Tibial artery (tissue), 4 donors: ENCODE measurements at regions not wholly inside any gene's neighbourhood (a gene's known extent, or its start where the extent isn't known, plus 50 kb on each side); places are given as distances from the start of the nearest gene placed in this dataset.

Experiments used
- DNase-seq, 2 donors: peaks; one replicate each; pipeline ENCODE4 v3.0.0-alpha.2; 2019
- H3K27ac ChIP-seq, 2 donors: fragments of 200-600 bp; sonication (generic) in 1 of 2; 1 replicate in 1 of 2; 2 replicates in 1 of 2; pipeline ENCODE4 v1.5.1; 2018 to 2019; ENCODE audit warnings: mild to moderate bottlenecking in 1 of 2
- H3K27me3 ChIP-seq, 2 donors: fragments of 200-600 bp; sonication (generic) in 1 of 2; one replicate each; pipeline versions ENCODE4 v1.5.1 to v1.6.0; 2016 to 2019
- H3K36me3 ChIP-seq, 3 donors: fragments of 200-600 bp; sonication (generic) in 2 of 3; one replicate each; pipeline ENCODE4 v1.5.1; 2016 to 2019; ENCODE audit warnings: mild to moderate bottlenecking in 2 of 3
- H3K4me1 ChIP-seq, 4 donors: fragments of 200-600 bp; sonication (generic) in 2 of 4; 1 replicate in 3 of 4; 2 replicates in 1 of 4; pipeline ENCODE4 v1.5.1; 2016 to 2019
- H3K4me3 ChIP-seq, 2 donors: fragments of 200-600 bp; sonication (generic) in 1 of 2; 1 replicate in 1 of 2; 2 replicates in 1 of 2; pipeline ENCODE4 v1.5.1; 2018 to 2019; ENCODE audit warnings: mild to moderate bottlenecking in 2 of 2
- H3K9me3 ChIP-seq, 3 donors: fragments of 200-600 bp; sonication (generic) in 1 of 3; one replicate each; pipeline ENCODE4 v1.5.1; 2016 to 2019
- CTCF ChIP-seq, 2 experiments: fragments of 200-600 bp in 1 of 2; fragments of 450-650 bp in 1 of 2; IDR thresholded peaks; one replicate each; pipeline ENCODE4 v1.5.1; 2017 to 2019; ENCODE audit warnings: antibody characterized with exemption in 2 of 2, mild to moderate bottlenecking in 1 of 2, moderate library complexity in 1 of 2
- intact Hi-C: fragments of 100-400 bp; cut with DNase I; formaldehyde crosslinking; loops from one replicate; pipeline ENCODE4 v1.15.0; 2023; ENCODE audit warnings: low total_unique reads

- Histone ChIP-seq H3K36me3 (no peaks in the 10 kb centered on the region), H3K27me3 (no peaks in the 10 kb centered on the region), H3K4me1 (no peaks in the 10 kb centered on the region), H3K27ac (no peak overlapping the region), H3K4me3 (no peak overlapping the region), H3K9me3 (no peaks in the 10 kb centered on the region)
- TF ChIP-seq CTCF (IDR thresholded peaks at IDR 0.05) = no peak
- no peak for DNase-seq
- intact Hi-C loops = no loop called here
Measured at GRCh38 chr3:59518283-59519055, 468.6 kb upstream of the CFAP20DC start.

- intact Hi-C loops = no loop called here
- H3K27ac ChIP-seq = no peak overlapping the region
- no peak for DNase-seq
- H3K4me1 ChIP-seq = no peaks in the 10 kb centered on the region
- H3K9me3 ChIP-seq = no peaks in the 10 kb centered on the region
- H3K4me3 ChIP-seq = no peak overlapping the region
- H3K36me3 ChIP-seq = no peaks in the 10 kb centered on the region
- no peak for TF ChIP-seq CTCF (IDR thresholded peaks at IDR 0.05)
- H3K27me3 ChIP-seq = no peaks in the 10 kb centered on the region
Measured at GRCh38 chr3:59517388-59517787, 467.6 kb upstream of the CFAP20DC start.

- H3K4me1 ChIP-seq = no peaks in the 10 kb centered on the region
- no peak for TF ChIP-seq CTCF (IDR thresholded peaks at IDR 0.05)
- H3K27ac ChIP-seq = no peak overlapping the region
- no peak overlapping the region for H3K4me3 ChIP-seq
- no peaks in the 10 kb centered on the region for H3K9me3 ChIP-seq
- H3K36me3 ChIP-seq = no peaks in the 10 kb centered on the region
- H3K27me3 ChIP-seq = no peaks in the 10 kb centered on the region
- DNase-seq = no peak
- intact Hi-C loops = no loop called here
Measured at GRCh38 chr3:59515966-59516365, 466.1 kb upstream of the CFAP20DC start.

GRCh38 chr3:59514865-59515482 lies 465.1 kb upstream of the CFAP20DC start:
- Histone ChIP-seq H3K9me3 (no peaks in the 10 kb centered on the region), H3K27me3 (no peaks in the 10 kb centered on the region), H3K36me3 (no peaks in the 10 kb centered on the region), H3K4me1 (no peaks in the 10 kb centered on the region), H3K27ac (no peak overlapping the region), H3K4me3 (no peak overlapping the region)
- TF ChIP-seq CTCF (IDR thresholded peaks at IDR 0.05) = no peak
- DNase-seq = no peak
- intact Hi-C loops = no loop called here

GRCh38 chr3:59513570-59513969 lies 463.7 kb upstream of the CFAP20DC start:
- TF ChIP-seq CTCF (IDR thresholded peaks at IDR 0.05) = no peak

More at GRCh38 chr3:59513570-59513969, 463.7 kb upstream of the CFAP20DC start:
- Histone ChIP-seq H3K36me3 (no peaks in the 10 kb centered on the region), H3K9me3 (no peaks in the 10 kb centered on the region), H3K27me3 (no peaks in the 10 kb centered on the region), H3K4me1 (no peaks in the 10 kb centered on the region), H3K27ac (no peak overlapping the region), H3K4me3 (no peak overlapping the region)
- DNase-seq = no peak
- intact Hi-C loops = no loop called here
